ENCODE measurements at regions not wholly inside any gene's neighbourhood (a gene's known extent, or its start where the extent isn't known, plus 50 kb on each side); places are given as distances from the start of the nearest gene placed in this dataset.

DNA sequence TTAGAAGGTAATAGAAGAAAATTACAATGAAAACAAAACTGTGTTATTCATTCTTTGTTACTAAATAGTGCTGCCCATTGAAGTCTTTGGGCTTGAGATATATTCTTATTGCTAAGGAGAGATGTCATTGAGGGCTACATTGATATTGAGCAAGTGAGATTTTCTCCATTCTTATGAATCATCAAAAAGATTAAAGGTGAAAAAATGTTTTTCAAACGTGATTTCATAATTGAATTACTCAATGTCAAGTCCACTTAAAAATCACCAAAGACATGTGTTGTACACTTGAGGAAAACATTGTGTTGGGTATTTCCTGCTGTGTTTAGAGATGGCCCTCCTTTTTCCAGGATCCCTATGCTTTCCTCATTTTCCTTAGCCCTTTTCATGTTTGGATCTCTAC is 448.1 kb downstream of the NFIB start:
- DNase-seq (no peak), ATAC-seq (ENCODE audit: low FRiP score in 2 of 2) (no peak)
- peaks cover 0 to 4% (median 0%) of the 10 kb centered on the region in 4 donors for H3K4me1 ChIP-seq
- no peaks in the 10 kb centered on the region for H3K9me3 ChIP-seq
- TF ChIP-seq POLR2AphosphoS5 (IDR thresholded peaks at IDR 0.05) (no peak), EP300 (IDR thresholded peaks at IDR 0.05) (no peak), POLR2A (IDR thresholded peaks at IDR 0.05) (no peak)
- TF ChIP-seq, protein P1, sequence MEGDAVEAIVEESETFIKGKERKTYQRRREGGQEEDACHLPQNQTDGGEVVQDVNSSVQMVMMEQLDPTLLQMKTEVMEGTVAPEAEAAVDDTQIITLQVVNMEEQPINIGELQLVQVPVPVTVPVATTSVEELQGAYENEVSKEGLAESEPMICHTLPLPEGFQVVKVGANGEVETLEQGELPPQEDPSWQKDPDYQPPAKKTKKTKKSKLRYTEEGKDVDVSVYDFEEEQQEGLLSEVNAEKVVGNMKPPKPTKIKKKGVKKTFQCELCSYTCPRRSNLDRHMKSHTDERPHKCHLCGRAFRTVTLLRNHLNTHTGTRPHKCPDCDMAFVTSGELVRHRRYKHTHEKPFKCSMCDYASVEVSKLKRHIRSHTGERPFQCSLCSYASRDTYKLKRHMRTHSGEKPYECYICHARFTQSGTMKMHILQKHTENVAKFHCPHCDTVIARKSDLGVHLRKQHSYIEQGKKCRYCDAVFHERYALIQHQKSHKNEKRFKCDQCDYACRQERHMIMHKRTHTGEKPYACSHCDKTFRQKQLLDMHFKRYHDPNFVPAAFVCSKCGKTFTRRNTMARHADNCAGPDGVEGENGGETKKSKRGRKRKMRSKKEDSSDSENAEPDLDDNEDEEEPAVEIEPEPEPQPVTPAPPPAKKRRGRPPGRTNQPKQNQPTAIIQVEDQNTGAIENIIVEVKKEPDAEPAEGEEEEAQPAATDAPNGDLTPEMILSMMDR (IDR thresholded peaks at IDR 0.05), result no peak
- H3K4me3 ChIP-seq, result no peak overlapping the region
- H3K36me3 ChIP-seq, result no peaks in the 10 kb centered on the region
- H3K27ac ChIP-seq, result no peak overlapping the region
- no peaks in the 10 kb centered on the region for H3K27me3 ChIP-seq
- WGBS, 2 donors, result 49 to 53% methylated on average over 1 of the region's 1 CpG

DNA sequence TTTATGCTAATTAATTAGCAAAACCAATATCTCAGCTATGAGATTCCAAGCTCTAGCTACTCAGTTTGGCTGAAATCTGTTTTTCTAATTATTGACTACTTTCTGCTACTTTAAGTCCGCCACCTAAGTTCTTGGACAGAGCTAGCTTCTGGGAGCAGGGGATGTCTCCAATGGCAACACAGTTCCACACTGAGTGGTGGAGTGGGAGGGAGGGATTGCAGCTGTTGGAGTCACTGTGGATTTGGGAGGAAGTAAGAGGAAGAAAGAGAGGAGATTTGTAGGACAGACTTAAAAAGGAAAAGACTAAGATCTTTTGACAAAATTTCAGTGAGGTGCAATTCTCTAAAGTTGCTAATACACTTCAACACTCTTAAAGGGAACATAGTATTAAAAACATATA is 450.8 kb downstream of the NFIB start:
- Histone ChIP-seq H3K9me3 (no peaks in the 10 kb centered on the region), H3K27ac (no peak overlapping the region), H3K27me3 (no peaks in the 10 kb centered on the region), H3K36me3 (no peaks in the 10 kb centered on the region), H3K4me1 (peaks cover 0 to 4% (median 0%) of the 10 kb centered on the region in 4 donors), H3K4me3 (no peak overlapping the region)
- 60 to 80% methylated on average over 1 of the region's 1 CpG for WGBS, 2 donors
- TF ChIP-seq POLR2AphosphoS5 (IDR thresholded peaks at IDR 0.05), result peak in 1 of 2 donors; percentile 65
- TF ChIP-seq POLR2A (IDR thresholded peaks at IDR 0.05), result no peak
- TF ChIP-seq, protein P1 (IDR thresholded peaks at IDR 0.05), result no peak
- DNase-seq (peak in 1 of 2 donors; percentile 28), ATAC-seq (ENCODE audit: low FRiP score in 2 of 2) (peak in 1 of 2 donors; percentile 90)

DNA sequence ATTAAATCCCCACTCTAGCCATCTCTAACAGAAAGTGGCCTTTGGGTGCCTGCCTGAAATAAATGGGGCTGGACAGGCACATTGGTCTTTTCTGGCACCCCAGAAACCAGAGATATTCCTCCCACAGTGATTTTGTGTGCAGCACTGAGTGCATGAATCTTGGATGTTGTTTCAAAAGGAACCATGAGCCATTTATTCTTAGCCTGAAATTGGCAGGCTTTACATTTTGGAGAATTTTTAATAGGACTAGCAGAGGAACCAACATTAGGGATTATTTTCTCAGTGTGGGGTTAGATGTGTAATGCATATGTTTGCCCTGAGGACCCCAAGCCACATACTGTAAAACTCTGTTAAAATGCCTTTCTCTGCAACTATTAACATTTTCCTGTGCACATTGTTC is 451.3 kb downstream of the NFIB start:
- Histone ChIP-seq H3K4me3 (no peak overlapping the region), H3K9me3 (no peaks in the 10 kb centered on the region), H3K4me1 (peaks cover 0 to 4% (median 0%) of the 10 kb centered on the region in 4 donors), H3K36me3 (no peaks in the 10 kb centered on the region), H3K27ac (no peak overlapping the region), H3K27me3 (no peaks in the 10 kb centered on the region)
- DNase-seq, result no peak
- no peak for ATAC-seq (ENCODE audit: low FRiP score in 2 of 2)
- TF ChIP-seq EP300 (IDR thresholded peaks at IDR 0.05) (no peak), POLR2A (IDR thresholded peaks at IDR 0.05) (no peak), POLR2AphosphoS5 (IDR thresholded peaks at IDR 0.05) (no peak)
- TF ChIP-seq, protein P1 (IDR thresholded peaks at IDR 0.05), result no peak

DNA sequence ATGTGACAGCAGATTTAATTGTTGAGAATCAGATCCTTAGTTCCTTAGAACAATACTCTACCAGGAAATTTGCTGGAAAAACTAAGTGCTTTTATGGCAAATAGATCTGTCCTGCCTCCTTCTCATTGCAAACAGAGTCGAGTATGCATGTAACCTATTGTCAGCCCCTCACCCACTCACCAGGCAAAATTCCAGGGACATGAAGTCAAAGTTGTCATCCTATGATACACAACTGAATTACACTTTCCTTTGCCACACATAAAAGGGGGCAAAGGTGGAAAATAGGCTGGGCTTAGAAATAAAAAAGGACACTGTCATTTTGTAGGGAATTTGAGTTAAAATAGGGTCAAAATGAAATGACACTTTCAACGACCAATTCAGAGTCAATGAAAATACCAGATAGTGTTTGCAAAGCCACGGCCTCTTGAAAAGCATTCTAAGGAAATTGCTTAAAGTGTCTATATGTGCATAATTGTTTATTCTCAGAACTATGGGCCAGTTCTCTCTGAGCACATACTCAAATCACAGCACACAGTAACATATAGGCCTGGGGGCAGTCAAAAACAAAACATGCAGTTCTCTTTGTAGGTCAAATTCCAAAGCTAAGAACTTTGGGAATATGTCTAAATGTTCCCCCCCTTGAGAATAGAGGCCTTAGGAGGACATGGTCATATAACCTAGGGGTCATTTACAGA is 452.8 kb downstream of the NFIB start:
- Histone ChIP-seq H3K36me3 (no peaks in the 10 kb centered on the region), H3K27ac (no peak overlapping the region), H3K4me1 (peaks cover 0 to 4% (median 0%) of the 10 kb centered on the region in 4 donors), H3K4me3 (no peak overlapping the region), H3K27me3 (no peaks in the 10 kb centered on the region), H3K9me3 (no peaks in the 10 kb centered on the region)
- ATAC-seq (ENCODE audit: low FRiP score in 2 of 2) (no peak), DNase-seq (no peak)
- 53 to 56% methylated on average over 3 of the region's 3 CpGs for WGBS, 2 donors
- no peak for TF ChIP-seq POLR2AphosphoS5 (IDR thresholded peaks at IDR 0.05)
- no peak for TF ChIP-seq POLR2A (IDR thresholded peaks at IDR 0.05)
- TF ChIP-seq, protein P1 (IDR thresholded peaks at IDR 0.05), result no peak

DNA sequence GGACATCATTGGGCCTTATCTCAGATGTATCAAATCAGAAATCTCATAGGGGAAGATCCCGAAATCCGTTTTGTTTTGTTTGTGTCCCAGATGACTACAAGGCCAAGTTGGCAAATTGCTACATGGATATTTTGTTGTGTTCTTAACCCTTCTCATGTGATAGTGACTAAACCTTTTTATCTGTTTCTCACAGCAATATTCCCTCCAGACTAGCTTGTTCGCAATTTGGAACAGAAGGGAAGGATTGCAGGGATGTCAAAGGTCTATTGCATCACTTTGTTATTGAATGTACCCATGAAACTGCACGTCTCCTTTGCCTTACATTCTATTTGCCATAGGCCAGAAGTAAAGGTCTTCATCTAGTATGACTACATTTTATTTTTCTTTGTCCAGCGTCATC is 453.9 kb downstream of the NFIB start:
- Histone ChIP-seq H3K36me3 (no peaks in the 10 kb centered on the region), H3K4me1 (peaks cover 0 to 4% (median 0%) of the 10 kb centered on the region in 4 donors), H3K9me3 (no peaks in the 10 kb centered on the region), H3K27ac (no peak overlapping the region), H3K27me3 (no peaks in the 10 kb centered on the region), H3K4me3 (no peak overlapping the region)
- TF ChIP-seq, protein P1 (IDR thresholded peaks at IDR 0.05), result no peak
- TF ChIP-seq EP300 (IDR thresholded peaks at IDR 0.05) (no peak), POLR2AphosphoS5 (IDR thresholded peaks at IDR 0.05) (no peak), POLR2A (IDR thresholded peaks at IDR 0.05) (no peak)
- 77 to 82% methylated on average over 5 of the region's 5 CpGs for WGBS, 2 donors
- peak in 1 of 2 donors; percentile 70 for ATAC-seq (ENCODE audit: low FRiP score in 2 of 2)
- DNase-seq, result no peak
